Activated T-cell treated with anti-CD3 and anti-CD28 coated beads, Interleukin-2, amount 50 U/mL, for 1 hour (primary cell): ENCODE measurements at regions not wholly inside any gene's neighbourhood (a gene's known extent, or its start where the extent isn't known, plus 50 kb on each side); places are given as distances from the start of the nearest gene placed in this dataset.

ENCODE experiments used
- DNase-seq: peaks from one replicate; pipeline ENCODE4 v3.0.0-alpha.2; 2020

GRCh38 chr15:47553947-47554346 lies 163.4 kb upstream of the SEMA6D start:
- DNase-seq: no peak

- no peak for DNase-seq
Observed at GRCh38 chr15:47561102-47561501, 156.2 kb upstream of the SEMA6D start.

- no peak for DNase-seq
Observed at GRCh38 chr15:47565949-47566348, 151.4 kb upstream of the SEMA6D start.

GRCh38 chr15:47566610-47567009 lies 150.7 kb upstream of the SEMA6D start:
- no peak for DNase-seq

GRCh38 chr15:47568030-47568429 lies 149.3 kb upstream of the SEMA6D start:
- DNase-seq: no peak

GRCh38 chr15:47570044-47570443 lies 147.3 kb upstream of the SEMA6D start:
- DNase-seq: no peak

- DNase-seq: no peak
Observed at GRCh38 chr15:47570451-47570850, 146.9 kb upstream of the SEMA6D start.

GRCh38 chr15:47570881-47571640 lies 146.2 kb upstream of the SEMA6D start:
- no peak for DNase-seq

- DNase-seq: no peak
Observed at GRCh38 chr15:47573673-47574072, 143.6 kb upstream of the SEMA6D start.

- no peak for DNase-seq
Observed at GRCh38 chr15:47577000-47577399, 140.3 kb upstream of the SEMA6D start.

- no peak for DNase-seq
Observed at GRCh38 chr15:47577461-47577860, 139.8 kb upstream of the SEMA6D start.

- no peak for DNase-seq
Observed at GRCh38 chr15:47582233-47582632, 135.1 kb upstream of the SEMA6D start.

- DNase-seq: no peak
Observed at GRCh38 chr15:47584316-47584715, 133.0 kb upstream of the SEMA6D start.

- no peak for DNase-seq
Observed at GRCh38 chr15:47586653-47587224, 130.6 kb upstream of the SEMA6D start.

GRCh38 chr15:47587940-47588802 lies 129.1 kb upstream of the SEMA6D start:
- no peak for DNase-seq

GRCh38 chr15:47588958-47589357 lies 128.3 kb upstream of the SEMA6D start:
- no peak for DNase-seq

GRCh38 chr15:47598996-47599395 lies 118.3 kb upstream of the SEMA6D start:
- no peak for DNase-seq

- no peak for DNase-seq
Observed at GRCh38 chr15:47599806-47600205, 117.5 kb upstream of the SEMA6D start.

- DNase-seq: no peak
Observed at GRCh38 chr15:47602121-47602520, 115.2 kb upstream of the SEMA6D start.

- DNase-seq: no peak
Observed at GRCh38 chr15:47603026-47603425, 114.3 kb upstream of the SEMA6D start.

GRCh38 chr15:47607695-47608094 lies 109.6 kb upstream of the SEMA6D start:
- no peak for DNase-seq

GRCh38 chr15:47609693-47610092 lies 107.6 kb upstream of the SEMA6D start:
- DNase-seq: no peak

- DNase-seq: no peak
Observed at GRCh38 chr15:47610736-47611135, 106.6 kb upstream of the SEMA6D start.
